ENCODE measurements at regions not wholly inside any gene's neighbourhood (a gene's known extent, or its start where the extent isn't known, plus 50 kb on each side); places are given as distances from the start of the nearest gene placed in this dataset.
"Not testable (repeated sequence)": the region's sequence is repeated elsewhere in the genome, so short reads cannot be mapped to it uniquely, and the experiment has no call there.

- H3K4me3 ChIP-seq (ENCODE audit: low read depth, low read length) = no peak overlapping the region
- TF ChIP-seq, protein P1, sequence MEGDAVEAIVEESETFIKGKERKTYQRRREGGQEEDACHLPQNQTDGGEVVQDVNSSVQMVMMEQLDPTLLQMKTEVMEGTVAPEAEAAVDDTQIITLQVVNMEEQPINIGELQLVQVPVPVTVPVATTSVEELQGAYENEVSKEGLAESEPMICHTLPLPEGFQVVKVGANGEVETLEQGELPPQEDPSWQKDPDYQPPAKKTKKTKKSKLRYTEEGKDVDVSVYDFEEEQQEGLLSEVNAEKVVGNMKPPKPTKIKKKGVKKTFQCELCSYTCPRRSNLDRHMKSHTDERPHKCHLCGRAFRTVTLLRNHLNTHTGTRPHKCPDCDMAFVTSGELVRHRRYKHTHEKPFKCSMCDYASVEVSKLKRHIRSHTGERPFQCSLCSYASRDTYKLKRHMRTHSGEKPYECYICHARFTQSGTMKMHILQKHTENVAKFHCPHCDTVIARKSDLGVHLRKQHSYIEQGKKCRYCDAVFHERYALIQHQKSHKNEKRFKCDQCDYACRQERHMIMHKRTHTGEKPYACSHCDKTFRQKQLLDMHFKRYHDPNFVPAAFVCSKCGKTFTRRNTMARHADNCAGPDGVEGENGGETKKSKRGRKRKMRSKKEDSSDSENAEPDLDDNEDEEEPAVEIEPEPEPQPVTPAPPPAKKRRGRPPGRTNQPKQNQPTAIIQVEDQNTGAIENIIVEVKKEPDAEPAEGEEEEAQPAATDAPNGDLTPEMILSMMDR (IDR thresholded peaks at IDR 0.05; ENCODE audit: insufficient read depth, low read length, missing control alignments) = no peak
- no peak for DNase-seq (ENCODE audit: low read depth, low spot score)
- CTCF ChIA-PET = no interaction called here
- POLR2A ChIA-PET = no interaction called here
These were observed 265.6 kb upstream of the TCERG1L start for GRCh38 chr10:131577178-131577555.

- no peak for DNase-seq (ENCODE audit: low read depth, low spot score)
- TF ChIP-seq, protein P1 (IDR thresholded peaks at IDR 0.05; ENCODE audit: insufficient read depth, low read length, missing control alignments) = no peak
- ChIA-PET POLR2A (no interaction called here), CTCF (no interaction called here)
- no peak overlapping the region for H3K4me3 ChIP-seq (ENCODE audit: low read depth, low read length)
These were observed 266.4 kb upstream of the TCERG1L start for GRCh38 chr10:131577786-131578471.

GRCh38 chr10:131578472-131578970, 267.0 kb upstream of the TCERG1L start:
- ChIA-PET POLR2A (no interaction called here), CTCF (no interaction called here)
- no peak overlapping the region for H3K4me3 ChIP-seq (ENCODE audit: low read depth, low read length)
- TF ChIP-seq, protein P1 (IDR thresholded peaks at IDR 0.05; ENCODE audit: insufficient read depth, low read length, missing control alignments) = no peak
- no peak for DNase-seq (ENCODE audit: low read depth, low spot score)

- ChIA-PET CTCF (no interaction called here), POLR2A (no interaction called here)
- no peak for DNase-seq (ENCODE audit: low read depth, low spot score)
- TF ChIP-seq, protein P1 (IDR thresholded peaks at IDR 0.05; ENCODE audit: insufficient read depth, low read length, missing control alignments) = no peak
- H3K4me3 ChIP-seq (ENCODE audit: low read depth, low read length) = no peak overlapping the region
These were observed 267.9 kb upstream of the TCERG1L start for GRCh38 chr10:131579251-131580071.

- POLR2A ChIA-PET = no interaction called here
- TF ChIP-seq, protein P1 (IDR thresholded peaks at IDR 0.05; ENCODE audit: insufficient read depth, low read length, missing control alignments) = no peak
- no peak overlapping the region for H3K4me3 ChIP-seq (ENCODE audit: low read depth, low read length)
- no peak for DNase-seq (ENCODE audit: low read depth, low spot score)
- CTCF ChIA-PET = no interaction called here
These were observed 268.6 kb upstream of the TCERG1L start for GRCh38 chr10:131580076-131580652.

GRCh38 chr10:131580674-131581073, 269.2 kb upstream of the TCERG1L start:
- H3K4me3 ChIP-seq (ENCODE audit: low read depth, low read length) = no peak overlapping the region
- CTCF ChIA-PET = no interaction called here
- TF ChIP-seq, protein P1 (IDR thresholded peaks at IDR 0.05; ENCODE audit: insufficient read depth, low read length, missing control alignments) = no peak
- POLR2A ChIA-PET = no interaction called here
- DNase-seq (ENCODE audit: low read depth, low spot score) = no peak

DNA sequence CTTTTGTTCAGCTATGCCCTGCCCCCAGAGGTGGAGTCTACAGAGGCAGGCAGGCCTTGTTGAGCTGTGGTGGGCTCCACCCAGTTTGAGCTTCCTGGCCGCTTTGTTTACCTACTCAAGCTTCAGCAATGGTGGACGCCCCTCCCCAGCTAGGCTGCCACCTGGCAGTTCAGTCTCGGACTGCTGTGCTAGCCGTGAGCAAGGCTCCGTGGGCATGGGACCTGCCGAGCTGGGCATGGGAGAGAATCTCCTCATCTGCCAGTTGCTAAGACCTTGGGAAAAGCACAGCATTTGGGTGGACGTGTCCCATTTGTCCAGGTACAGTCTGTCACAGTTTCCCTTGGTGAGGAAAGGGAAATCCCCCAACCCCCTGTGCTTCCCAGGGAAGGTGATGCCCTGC, 270.0 kb upstream of the TCERG1L start:
- CTCF ChIA-PET; POLR2A ChIA-PET; H3K4me3 ChIP-seq (ENCODE audit: low read depth, low read length); DNase-seq (ENCODE audit: low read depth, low spot score): not testable (repeated sequence)
